Right renal cortex interstitium (tissue), 3 donors: ENCODE measurements at regions not wholly inside any gene's neighbourhood (a gene's known extent, or its start where the extent isn't known, plus 50 kb on each side); places are given as distances from the start of the nearest gene placed in this dataset.

ENCODE experiments used
- DNase-seq, 3 donors: peaks; one replicate each; pipeline ENCODE4 v3.0.0-alpha.2; 2013; ENCODE audit warnings: low read depth in 3 of 3, low spot score in 2 of 3

DNA sequence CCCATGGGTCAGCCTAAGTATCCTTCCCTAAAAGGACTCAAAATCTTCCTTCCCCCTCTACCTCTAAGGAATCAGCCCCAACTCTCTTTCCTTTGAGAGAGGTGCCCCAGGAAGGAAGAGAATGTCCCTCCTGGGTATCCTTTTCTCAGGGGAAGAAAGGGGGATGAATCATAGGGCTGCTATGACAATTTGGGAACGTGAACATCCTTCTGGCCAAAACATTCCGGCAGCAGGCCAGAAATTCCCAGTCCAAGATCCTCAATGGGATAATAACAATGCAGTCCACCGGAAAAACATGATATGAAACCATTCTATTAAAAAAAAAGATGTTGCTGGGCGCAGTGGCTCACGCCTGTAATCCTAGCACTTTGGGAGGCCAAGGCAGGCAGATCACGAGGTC lies 50.8 kb upstream of the CACNA2D3 start:
- no peak for DNase-seq

DNA sequence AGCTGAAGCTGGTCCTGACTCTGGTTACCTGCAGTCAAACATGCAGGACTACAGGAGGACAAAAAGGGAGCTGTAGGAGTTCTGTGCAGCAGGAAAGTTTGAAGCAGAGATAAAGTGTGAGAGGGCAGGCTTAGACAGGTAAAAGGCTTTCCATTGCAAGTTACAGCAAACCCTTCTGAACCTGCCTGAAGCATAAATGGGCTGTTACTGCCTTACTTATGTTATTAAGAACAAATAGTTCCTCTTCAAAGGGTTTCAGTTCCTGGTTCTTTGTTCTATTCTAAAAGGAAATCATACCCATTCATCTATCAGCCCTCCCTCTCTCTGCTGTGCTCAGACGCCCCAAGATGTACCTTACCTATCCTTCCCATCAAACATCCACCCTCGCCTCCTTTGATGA lies 52.4 kb upstream of the CACNA2D3 start:
- DNase-seq, result no peak

DNA sequence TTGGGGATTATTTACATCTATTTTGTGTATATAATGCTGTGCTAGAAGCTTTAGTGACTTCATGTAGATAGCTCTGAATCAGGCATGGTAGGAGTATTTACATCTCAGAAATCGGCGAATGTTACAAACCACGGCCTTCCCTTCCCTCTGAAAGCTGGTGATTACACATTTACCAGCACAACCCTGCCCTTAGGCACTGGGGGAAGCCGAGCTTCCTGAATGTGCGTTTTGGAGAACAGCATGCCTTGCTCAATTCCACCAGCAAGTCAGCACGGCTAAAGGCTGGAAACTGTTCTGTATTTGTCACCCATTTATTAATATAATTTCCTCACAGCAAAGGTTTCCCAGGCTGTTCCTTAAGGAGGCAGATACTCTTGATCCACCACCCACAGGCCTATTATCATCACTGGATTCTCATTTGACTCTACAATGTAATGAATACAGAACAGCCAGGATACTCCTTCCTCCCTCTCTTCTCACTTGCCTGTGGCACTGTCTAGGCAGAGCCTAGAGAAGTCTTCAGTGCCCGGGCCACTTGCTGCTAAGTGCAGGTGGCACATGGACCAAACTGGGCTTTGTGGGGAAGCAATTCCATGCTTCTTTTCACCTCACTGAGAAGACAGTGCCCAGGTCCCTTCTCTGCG lies 55.2 kb upstream of the CACNA2D3 start:
- no peak for DNase-seq

DNA sequence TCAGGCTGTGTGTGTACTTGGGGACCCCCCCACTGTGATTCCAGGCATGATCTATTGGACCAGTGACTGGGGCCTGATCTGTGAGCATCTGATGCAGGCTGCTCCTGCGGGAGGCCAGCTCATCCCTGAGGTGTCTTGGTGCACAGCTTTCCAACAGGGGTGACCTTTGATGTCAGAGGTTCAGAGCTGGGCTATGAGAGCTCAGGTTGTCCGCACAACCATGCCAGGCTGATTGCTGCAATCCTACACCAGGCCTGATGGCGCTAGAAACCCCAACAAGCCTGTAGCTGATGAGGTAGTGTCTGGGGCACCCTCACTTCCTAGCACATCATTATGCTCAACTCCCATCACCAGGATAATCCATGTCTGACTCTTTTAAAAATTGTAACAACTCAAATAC lies 56.1 kb upstream of the CACNA2D3 start:
- DNase-seq, result no peak

DNA sequence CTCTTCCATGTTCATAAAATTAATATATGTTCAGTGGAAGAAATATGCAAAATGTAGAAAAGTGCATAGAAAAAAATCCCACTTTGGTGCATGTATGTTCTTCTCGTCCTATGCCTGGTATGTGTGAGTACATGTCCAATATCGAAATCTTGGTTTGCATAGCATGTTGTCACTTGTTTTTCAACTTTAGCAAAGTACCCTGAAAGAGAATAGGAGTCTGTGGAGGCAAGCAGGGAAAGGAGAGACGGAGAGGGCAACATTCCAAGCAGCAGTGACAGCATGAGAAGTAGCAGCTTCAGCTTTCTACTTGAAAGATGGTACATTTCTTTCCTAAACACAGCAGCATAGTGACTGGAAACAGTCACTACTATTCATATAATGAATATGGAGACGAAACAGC lies 56.8 kb upstream of the CACNA2D3 start:
- DNase-seq, result no peak

DNA sequence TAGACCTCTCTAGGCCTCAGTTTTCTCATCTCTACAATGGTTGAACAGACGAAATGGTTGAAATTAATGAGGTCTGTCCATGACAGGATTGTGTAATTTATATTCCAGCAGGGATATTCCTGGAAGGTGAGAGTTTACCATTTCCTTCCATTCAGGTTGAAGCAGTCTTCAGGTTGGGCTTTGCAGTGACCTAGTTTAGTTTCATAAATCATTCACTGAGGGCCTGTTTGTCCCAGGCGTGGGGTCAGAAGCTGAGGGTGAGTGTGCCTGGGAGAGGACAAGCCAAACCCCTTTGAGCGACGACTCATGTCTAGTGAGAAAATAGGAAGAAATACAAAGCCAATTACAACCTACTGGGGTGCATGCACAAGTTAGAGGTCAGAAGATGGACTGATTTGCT lies 57.2 kb upstream of the CACNA2D3 start:
- no peak for DNase-seq

DNA sequence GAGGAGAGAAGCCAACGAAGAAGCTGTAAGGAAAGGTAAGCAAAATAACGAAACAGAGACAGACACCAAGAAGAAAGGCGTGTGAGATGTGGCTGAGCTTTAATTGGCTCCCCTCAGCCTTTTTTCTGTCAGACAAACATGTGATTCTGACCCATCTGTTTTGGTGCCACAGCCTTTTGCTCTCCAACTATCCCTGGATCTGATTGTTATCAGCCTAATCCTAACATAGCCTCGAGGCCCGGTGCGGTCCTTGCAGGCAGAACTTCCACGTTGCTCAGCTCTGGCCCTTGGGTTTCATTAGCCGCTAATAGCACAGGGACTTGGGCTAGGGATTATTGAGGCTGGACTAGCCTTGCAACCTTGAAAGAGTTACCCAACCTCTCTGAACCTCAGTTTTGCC lies 57.9 kb upstream of the CACNA2D3 start:
- DNase-seq, result no peak

DNA sequence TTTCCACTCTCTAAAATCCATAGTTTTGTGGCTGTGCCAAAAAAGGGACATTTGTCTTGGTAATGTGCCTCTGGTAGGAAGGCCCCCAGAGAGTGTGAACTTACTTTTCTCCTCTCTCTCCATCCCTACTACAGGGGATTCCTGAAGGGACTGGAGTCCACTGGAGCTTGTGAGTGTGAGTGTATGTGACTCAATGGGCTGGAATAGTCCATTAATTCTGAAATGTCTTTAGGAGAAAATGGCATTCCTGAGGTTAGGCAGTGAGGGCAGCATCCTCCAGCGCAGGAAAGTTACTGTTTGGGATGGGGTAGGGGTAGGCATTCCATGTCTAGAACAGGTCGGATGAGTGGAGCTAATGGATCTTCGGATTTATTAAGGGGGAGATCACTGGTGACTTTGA lies 59.8 kb upstream of the CACNA2D3 start:
- no peak for DNase-seq

DNA sequence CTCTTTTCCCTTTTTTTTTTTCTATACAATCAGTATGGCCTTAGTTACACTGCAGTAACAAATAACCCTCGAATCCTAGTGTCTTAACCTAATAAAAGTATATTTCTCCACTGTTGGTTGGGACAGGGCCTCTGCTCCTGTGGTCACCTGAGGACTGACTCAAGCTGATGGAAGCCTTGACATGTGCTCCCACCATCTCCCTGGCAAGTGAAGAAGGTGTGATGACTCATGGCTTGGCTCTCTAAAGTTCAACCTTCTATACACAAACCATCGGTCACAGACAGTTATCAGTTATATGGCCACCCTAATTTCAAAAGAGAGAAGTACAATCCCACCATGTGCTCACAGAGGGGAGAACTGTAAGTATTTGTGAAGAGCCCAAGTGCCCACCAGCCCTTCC lies 65.8 kb upstream of the CACNA2D3 start:
- no peak for DNase-seq

DNA sequence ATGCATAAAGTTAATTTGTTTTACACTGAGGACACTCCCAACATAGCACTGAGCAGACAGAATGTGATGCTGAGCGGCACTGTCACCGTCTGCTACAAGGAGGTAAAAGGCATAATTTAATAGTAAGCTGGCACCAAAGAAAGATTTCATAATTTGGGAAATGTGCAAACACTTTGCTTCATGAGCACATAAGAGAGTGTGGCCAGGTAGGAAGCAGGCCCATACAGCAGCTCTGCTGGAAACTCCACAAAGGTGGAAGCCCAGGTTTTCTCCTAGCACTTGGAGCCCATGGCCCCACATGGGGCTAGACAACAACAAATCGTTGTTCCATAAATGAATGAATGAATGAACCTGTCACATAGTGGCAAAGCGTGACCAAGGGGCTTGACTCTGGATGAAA lies 68.5 kb upstream of the CACNA2D3 start:
- DNase-seq, result no peak

DNA sequence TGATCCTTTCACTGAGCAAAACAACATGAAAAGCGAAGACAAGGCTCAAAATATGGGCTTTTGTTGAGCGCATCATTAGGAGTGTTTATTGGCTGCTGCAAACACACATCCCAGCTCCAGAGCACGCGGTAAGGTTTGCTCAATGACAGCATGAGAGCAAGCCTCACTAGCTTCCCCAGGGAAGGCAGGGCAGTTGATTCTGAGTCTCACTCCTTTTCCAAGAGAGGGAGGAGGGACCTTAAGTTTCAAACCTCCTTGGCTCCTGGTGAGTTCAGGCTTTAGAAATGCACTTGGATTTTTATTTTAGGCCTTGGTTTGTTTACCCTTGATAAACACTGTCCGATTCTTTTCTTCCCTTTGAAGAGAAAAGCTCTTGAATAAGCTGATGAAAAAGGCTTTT lies 69.1 kb upstream of the CACNA2D3 start:
- no peak for DNase-seq

DNA sequence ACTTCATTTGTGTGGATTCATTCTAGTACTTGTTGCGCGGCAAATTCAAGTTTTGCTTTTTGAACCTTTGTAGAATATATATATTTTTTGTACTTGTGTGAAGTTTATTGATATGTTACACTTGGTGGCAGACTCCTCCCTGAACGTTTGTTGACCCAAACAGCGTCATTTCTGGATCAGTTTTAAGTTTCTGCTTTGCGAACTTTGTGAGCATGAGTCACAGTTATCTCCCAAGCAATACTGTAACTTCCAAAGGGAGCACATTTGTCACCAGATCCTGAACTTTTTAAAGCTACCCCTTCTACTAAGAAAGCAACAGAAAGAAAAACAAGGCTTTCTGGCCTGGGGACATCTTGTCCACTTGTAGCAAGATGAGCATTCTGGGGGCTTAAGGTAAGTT lies 74.8 kb upstream of the CACNA2D3 start:
- no peak for DNase-seq

DNA sequence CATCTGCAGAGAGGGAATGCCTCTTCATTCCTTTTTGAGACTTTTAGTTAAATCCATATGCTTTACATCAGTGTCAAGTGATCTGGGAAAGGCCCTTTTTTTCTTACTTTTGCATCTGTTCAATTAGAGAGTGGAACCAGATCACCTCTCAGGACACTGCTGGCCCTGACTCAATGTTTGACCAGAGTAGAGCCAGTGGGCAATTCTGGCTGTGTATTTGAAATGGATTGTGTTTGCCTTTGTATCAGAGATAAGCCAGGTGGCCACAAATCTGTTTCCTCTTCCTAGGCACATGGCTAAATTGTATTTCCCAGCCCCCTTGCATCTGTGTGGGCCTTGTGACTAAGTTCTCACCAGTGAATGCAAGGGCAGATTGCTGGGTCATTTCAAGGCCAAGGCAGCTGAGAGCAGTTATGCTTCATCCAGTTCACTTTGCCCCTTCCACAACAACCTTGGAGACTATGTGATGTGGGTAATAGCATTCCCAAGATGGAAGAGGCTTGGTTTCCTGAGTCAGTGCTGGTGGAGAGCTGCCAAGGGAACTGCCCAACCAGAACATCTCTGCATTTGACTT lies 75.6 kb upstream of the CACNA2D3 start:
- no peak for DNase-seq

DNA sequence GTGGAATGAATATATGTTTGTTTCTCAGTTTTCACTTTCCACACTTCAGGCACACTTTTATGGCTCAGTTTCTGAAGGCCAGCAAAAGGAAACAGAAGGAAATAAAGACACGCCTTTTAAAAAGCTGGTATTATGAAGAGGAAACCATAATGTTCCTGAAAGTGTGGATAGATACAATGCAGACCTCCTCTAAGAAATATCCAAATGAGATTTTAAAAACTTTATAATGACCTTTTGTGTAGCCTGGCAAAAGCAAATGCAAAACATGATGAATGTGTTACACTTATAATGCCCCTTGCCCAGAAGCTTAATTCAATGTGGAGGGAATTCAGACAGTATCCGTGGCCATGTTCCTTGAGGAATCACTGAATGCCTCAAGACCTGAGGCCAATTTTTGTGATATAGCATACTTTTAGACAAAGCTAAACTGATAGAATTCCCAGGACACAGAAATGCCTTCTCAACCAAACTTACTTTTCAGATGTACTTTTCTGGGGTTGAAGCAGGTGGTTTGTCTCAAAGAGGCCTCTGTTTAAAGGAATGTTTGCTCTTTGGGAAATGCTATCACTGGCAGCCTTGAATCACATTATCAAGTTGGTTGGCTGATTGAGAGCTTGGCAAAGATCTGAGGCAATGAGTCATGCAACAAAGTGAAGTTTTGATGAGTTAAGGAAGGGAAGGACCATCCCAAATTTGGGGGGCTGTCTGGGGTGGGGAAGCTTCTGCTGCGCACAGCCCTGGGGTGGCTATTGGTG lies 77.1 kb upstream of the CACNA2D3 start:
- no peak for DNase-seq

DNA sequence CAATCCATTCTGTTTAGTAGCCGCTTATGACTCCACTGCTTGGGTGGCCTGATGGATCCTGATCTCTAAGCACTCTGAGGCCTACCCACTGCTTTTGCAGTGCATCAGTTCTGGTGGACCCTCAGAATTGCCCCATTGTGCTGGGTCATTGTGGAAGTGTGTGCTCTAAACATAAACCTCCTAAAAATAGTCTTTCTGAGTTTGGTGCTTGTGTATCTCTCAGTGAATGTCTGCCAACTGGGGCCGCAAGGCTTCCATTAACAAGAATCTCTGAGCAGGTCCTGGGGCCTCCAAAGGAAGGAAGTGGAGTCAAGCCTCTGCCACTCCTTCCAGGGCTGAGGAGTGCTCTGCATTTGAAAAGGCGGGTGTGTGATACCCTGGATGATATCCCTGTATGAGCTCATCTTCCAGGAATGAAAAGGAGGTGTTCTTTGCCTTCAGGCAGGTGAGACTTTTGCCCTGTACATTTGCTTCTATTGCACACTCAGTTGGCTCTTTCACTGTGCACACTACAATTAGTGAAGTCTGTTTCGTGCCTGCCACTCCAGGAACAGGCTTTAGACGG lies 80.0 kb upstream of the CACNA2D3 start:
- no peak for DNase-seq

DNA sequence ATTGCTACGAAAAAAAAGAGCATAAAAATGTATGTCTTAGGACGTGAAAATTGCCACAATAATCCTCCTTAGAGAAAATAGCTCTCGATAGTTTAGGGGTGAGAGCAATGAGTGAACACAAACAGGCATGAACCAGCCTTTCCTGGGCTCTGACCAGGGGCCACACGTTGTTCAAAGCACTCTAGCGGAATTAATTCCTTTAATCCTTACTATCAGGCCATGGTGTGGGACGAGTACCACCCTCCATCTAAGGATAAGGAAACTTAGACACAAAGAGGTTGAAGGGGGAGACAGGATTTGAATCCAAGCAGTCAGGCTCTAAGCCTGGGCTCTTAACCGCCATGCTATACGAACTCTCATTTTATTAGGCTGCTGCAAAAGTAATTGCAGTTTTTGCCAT lies 81.9 kb upstream of the CACNA2D3 start:
- DNase-seq, result no peak

DNA sequence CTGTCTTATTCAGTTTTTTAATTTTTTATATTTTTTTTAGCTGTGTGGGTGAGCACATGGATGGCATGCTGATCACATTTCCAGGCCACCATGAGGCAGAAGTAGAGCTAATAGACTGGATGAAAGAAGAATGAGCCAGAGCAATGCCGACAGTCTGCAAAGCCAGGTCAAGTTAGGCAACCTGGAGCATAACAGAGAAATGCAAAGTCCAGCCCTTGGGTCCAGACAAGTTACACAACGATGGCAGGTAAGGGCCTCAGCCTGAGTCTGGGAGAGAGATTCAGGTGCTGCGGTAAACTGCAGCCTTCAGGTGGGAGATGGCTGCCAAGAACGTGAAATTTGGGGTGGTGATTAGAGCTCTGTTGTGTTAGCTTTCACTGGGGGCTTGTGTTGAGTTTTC lies 84.0 kb upstream of the CACNA2D3 start:
- no peak for DNase-seq

DNA sequence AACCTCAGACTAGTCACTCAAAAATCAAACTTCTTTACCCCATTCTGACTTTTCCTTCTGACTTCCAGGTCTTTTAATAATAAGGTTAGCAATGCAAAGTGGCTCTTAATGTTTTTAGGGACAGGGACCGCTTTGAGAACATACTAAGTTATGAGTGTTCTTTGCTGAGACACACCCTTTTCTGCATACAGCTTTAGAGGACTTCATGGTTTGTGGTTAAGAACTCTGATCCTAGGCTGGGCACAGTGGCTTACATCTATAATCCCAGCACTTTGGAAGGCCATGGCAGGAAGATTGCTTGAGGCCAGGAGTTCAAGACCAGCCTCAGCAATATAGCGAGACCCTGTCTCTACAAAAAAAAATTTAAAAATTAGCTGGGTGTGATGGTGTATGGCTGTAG lies 85.8 kb upstream of the CACNA2D3 start:
- DNase-seq, result no peak

DNA sequence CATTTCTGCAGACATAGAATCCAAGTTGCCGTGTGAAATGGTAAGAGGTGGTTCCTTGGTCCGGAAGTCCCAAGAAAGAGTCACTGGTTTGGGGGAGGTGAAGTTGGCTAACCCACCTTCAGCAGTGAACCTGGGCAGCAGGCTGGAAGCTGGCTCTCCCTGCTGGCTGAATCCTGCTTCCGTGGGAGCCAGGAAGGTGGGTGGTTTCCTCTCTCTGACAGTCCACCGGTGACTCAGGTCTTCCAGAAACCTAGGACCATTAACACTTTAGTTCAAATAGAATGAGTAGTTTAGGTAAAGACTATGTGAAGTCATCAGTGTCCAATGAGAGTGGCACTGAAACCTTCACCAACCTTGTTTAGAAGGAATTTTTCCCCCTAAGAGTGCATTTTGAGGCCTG lies 87.4 kb upstream of the CACNA2D3 start:
- DNase-seq, result no peak

DNA sequence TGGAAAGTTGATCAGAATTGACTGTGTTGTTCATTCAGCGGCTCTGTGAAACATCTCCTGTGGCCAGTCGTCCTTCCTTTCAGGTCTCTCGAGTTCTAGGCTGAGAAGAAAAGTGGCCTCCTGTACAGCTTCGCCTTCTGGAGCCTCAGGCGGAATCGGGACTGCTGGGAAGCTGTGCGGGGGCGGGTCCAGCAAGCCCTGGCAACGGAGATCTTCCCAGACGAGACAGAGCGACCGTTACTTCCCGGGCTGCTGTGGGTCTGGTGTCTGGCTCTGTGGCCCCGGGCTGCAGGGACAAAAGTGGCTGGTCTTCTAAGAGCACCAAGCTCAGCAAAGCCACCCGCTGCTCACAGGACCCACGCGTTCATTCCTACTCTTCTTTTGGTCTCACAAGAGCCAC lies 88.6 kb upstream of the CACNA2D3 start:
- no peak for DNase-seq

DNA sequence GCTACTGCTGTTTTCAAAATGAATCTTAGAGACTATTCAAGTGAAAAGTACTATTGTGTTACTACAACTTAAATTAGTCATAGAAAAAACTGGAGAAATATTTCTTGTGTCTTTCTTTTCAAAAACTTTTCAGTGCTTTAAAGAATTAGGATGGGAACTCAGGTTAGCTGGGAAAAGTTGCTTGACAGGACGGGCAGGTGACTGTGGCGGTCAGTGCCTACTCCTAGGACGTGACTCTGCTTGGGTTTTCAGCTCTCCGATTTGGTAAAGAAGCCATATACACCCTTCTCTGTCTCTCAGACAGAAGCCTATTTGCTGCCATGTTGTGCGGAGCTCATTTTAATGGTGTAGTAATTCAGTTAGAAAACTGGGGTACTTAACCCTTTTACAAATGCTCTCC lies 89.8 kb upstream of the CACNA2D3 start:
- no peak for DNase-seq

DNA sequence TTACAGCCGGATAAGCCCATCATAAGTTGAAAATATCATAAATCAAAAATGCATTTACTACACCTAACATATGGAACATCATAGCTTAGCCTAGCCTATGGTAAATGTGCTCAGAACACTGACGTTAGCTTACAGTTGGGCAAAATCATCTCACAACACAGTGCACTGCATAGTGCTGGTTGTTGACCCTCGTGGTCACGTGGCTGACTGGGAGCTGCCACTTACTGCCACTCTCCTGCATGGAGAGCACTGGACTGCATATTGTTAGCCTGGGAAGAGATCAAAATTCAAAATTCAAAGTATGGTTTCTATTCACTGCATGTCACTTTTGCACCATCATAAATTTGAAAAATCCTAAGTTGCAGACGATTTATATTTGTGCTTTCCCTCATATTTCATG lies 94.0 kb upstream of the CACNA2D3 start:
- no peak for DNase-seq
